H9 (cell line): ENCODE measurements at regions not wholly inside any gene's neighbourhood (a gene's known extent, or its start where the extent isn't known, plus 50 kb on each side); places are given as distances from the start of the nearest gene placed in this dataset.

Experiments
- DNase-seq: peaks from one replicate; pipeline ENCODE4 v3.0.0-alpha.2; 2017
- H2AFZ ChIP-seq: one replicate; pipeline ENCODE4 v1.6.1; 2013; ENCODE audit warnings: mild to moderate bottlenecking, low read length, control low read depth, moderate library complexity
- H2AK5ac ChIP-seq: 2 replicates; pipeline ENCODE4 v1.6.1; 2013; ENCODE audit warnings: low read length, control low read depth, mixed read lengths; ENCODE audit not compliant: insufficient read length
- H2BK120ac ChIP-seq: one replicate; pipeline ENCODE4 v1.6.1; 2013; ENCODE audit warnings: low read depth, mild to moderate bottlenecking, low read length, control low read depth, inconsistent platforms; ENCODE audit not compliant: poor library complexity, severe bottlenecking
- H2BK12ac ChIP-seq: 2 replicates; pipeline ENCODE4 v1.6.1; 2013; ENCODE audit warnings: low read length, control low read depth, mixed read lengths, low read depth; ENCODE audit not compliant: insufficient read length
- H2BK15ac ChIP-seq: 2 replicates; pipeline ENCODE4 v1.6.1; 2013; ENCODE audit warnings: low read depth, low read length, control low read depth
- H2BK20ac ChIP-seq: one replicate; pipeline ENCODE4 v1.6.1; 2013; ENCODE audit warnings: low read depth, mild to moderate bottlenecking, low read length, control low read depth, inconsistent platforms; ENCODE audit not compliant: poor library complexity, severe bottlenecking
- H2BK5ac ChIP-seq: 2 replicates; pipeline ENCODE4 v1.6.1; 2013; ENCODE audit warnings: low read length, control low read depth, mixed read lengths; ENCODE audit not compliant: insufficient read length
- H3K14ac ChIP-seq: 2 replicates; pipeline ENCODE4 v1.6.1; 2013; ENCODE audit warnings: low read length, control low read depth; ENCODE audit not compliant: insufficient read depth
- H3K18ac ChIP-seq: 2 replicates; pipeline ENCODE4 v1.6.1; 2013; ENCODE audit warnings: low read depth, mild to moderate bottlenecking, mixed read lengths, low read length, control low read depth; ENCODE audit not compliant: insufficient read length
- H3K23ac ChIP-seq: 2 replicates; pipeline ENCODE4 v1.6.1; 2013; ENCODE audit warnings: low read length, control low read depth, mixed read lengths, low read depth; ENCODE audit not compliant: insufficient read length
- H3K23me2 ChIP-seq: 2 replicates; pipeline ENCODE4 v1.6.1; 2013; ENCODE audit warnings: low read depth, mild to moderate bottlenecking, mixed read lengths, low read length, control low read depth; ENCODE audit not compliant: insufficient read length, poor library complexity, severe bottlenecking
- H3K27ac ChIP-seq: 2 replicates; pipeline ENCODE4 v1.5.1; 2013; ENCODE audit warnings: low read length, control low read depth, mixed read lengths, low read depth; ENCODE audit not compliant: insufficient read length
- H3K27me3 ChIP-seq: 2 replicates; pipeline ENCODE4 v1.6.1; 2013; ENCODE audit warnings: low read length, control low read depth, inconsistent platforms; ENCODE audit not compliant: insufficient read depth
- H3K4ac ChIP-seq: 2 replicates; pipeline ENCODE4 v1.6.1; 2013; ENCODE audit warnings: low read depth, mild to moderate bottlenecking, control low read depth, inconsistent platforms, low read length, moderate library complexity
- H3K4me1 ChIP-seq: 2 replicates; pipeline ENCODE4 v1.6.1; 2013; ENCODE audit warnings: low read length, control low read depth, inconsistent platforms; ENCODE audit not compliant: insufficient read depth
- H3K4me2 ChIP-seq: 2 replicates; pipeline ENCODE4 v1.6.1; 2013; ENCODE audit warnings: low read length, control low read depth, mixed read lengths; ENCODE audit not compliant: insufficient read length, insufficient read depth
- H3K56ac ChIP-seq: 2 replicates; pipeline ENCODE4 v1.6.1; 2013; ENCODE audit warnings: low read depth, mild to moderate bottlenecking, mixed read lengths, low read length, control low read depth; ENCODE audit not compliant: insufficient read length
- H3K79me1 ChIP-seq: 2 replicates; pipeline ENCODE4 v1.6.1; 2013; ENCODE audit warnings: low read depth, mild to moderate bottlenecking, moderate library complexity, low read length, control low read depth, inconsistent platforms; ENCODE audit not compliant: insufficient read depth, poor library complexity, severe bottlenecking
- H3K79me2 ChIP-seq: 2 replicates; pipeline ENCODE4 v1.6.1; 2013; ENCODE audit warnings: low read length, control low read depth, inconsistent platforms; ENCODE audit not compliant: insufficient read depth
- H3K9ac ChIP-seq: 2 replicates; pipeline ENCODE4 v1.6.1; 2013; ENCODE audit warnings: low read length, control low read depth, mixed read lengths; ENCODE audit not compliant: insufficient read length; ENCODE audit errors: extremely low read depth
- H3K9me3 ChIP-seq: one replicate; pipeline ENCODE4 v1.6.1; 2013; ENCODE audit warnings: low read depth, low read length, inconsistent platforms; ENCODE audit not compliant: control insufficient read depth
- H3T11ph ChIP-seq: one replicate; pipeline ENCODE4 v1.6.1; 2013; ENCODE audit warnings: mild to moderate bottlenecking, low read length, control low read depth, inconsistent platforms
- H4K20me1 ChIP-seq: one replicate; pipeline ENCODE4 v1.6.1; 2013; ENCODE audit not compliant: control insufficient read depth, insufficient read length, insufficient read depth
- H4K5ac ChIP-seq: 2 replicates; pipeline ENCODE4 v1.6.1; 2013; ENCODE audit warnings: low read depth, mild to moderate bottlenecking, mixed read lengths, low read length, control low read depth; ENCODE audit not compliant: insufficient read length
- H4K8ac ChIP-seq: replicated peaks from 2 replicates; pipeline ENCODE4 v1.6.1; 2013; ENCODE audit warnings: low read length, control low read depth, mixed read lengths, low read depth; ENCODE audit not compliant: insufficient read length
- H4K91ac ChIP-seq: 2 replicates; pipeline ENCODE4 v1.6.1; 2013; ENCODE audit warnings: low read depth, mild to moderate bottlenecking, moderate library complexity, mixed read lengths, low read length, control low read depth; ENCODE audit not compliant: insufficient read length
- H3K27ac Mint-ChIP-seq, 3 experiments: 2 replicates in 2 of 3; 3 replicates in 1 of 3; pipeline ENCODE4 v1.8.0; 2020 to 2021; ENCODE audit warnings: mixed read lengths in 3 of 3, mild to moderate bottlenecking in 1 of 3, moderate library complexity in 1 of 3
- H3K27me3 Mint-ChIP-seq: 2 replicates; pipeline ENCODE4 v1.8.0; 2021; ENCODE audit warnings: low read depth, mild to moderate bottlenecking, moderate library complexity, mixed read lengths
- H3K36me3 Mint-ChIP-seq, 3 experiments: 2 replicates in 2 of 3; 3 replicates in 1 of 3; pipeline ENCODE4 v1.8.0; 2020 to 2021; ENCODE audit warnings: low read depth in 3 of 3, mixed read lengths in 3 of 3; ENCODE audit not compliant: insufficient read depth in 1 of 3
- H3K4me1 Mint-ChIP-seq, 2 experiments: 2 replicates each; pipeline ENCODE4 v1.8.0; 2020; ENCODE audit warnings: mixed read lengths in 2 of 2
- H3K4me3 Mint-ChIP-seq, 2 experiments: 2 replicates in 1 of 2; 3 replicates in 1 of 2; pipeline ENCODE4 v1.8.0; 2020 to 2021; ENCODE audit warnings: mild to moderate bottlenecking in 2 of 2, mixed read lengths in 2 of 2, moderate library complexity in 1 of 2
- H3K9me3 Mint-ChIP-seq, 2 experiments: 2 replicates in 1 of 2; 3 replicates in 1 of 2; pipeline ENCODE4 v1.8.0; 2020; ENCODE audit warnings: mild to moderate bottlenecking in 2 of 2, mixed read lengths in 2 of 2, moderate library complexity in 1 of 2
- WGBS: extraction: QIAGEN DNeasy Blood & Tissue Kit; methylation state at CpG from one replicate; pipeline ENCODE4 v1.1.7; 2013; ENCODE audit warnings: missing lambda C conversion rate, low lambda C conversion rate, mixed read lengths; ENCODE audit not compliant: insufficient read length; ENCODE audit errors: extremely low coverage; 5-methylcytosine and 5-hydroxymethylcytosine counted together
- TF ChIP-seq, protein P1 (sequence below): fragments of 200-600 bp; sonication (generic); conservative IDR thresholded peaks from 3 replicates; pipeline ENCODE4 v1.8.0; 2021; ENCODE audit warnings: antibody characterized with exemption, mild to moderate bottlenecking

DNA sequence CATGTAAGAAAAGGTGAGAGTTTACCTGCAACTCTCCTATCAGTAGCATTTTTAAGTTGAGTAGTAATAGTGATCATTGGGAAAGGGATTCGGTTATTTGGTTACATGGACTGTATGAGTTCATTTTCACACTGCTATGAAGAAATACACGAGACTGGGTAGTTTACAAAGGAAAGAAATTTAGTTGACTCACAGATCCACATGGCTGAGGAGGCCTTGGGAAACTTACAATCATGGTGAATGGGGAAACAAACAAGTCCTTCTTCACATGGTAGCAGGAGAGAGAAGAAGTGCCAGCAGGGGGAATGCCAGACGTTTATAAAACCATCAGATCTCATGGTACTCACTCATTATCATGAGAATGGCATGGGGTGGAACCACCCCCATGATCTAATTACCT is 59.3 kb upstream of the FBXO28 start:
- Histone ChIP-seq H3K4me2 (no peak overlapping the region), H2AK5ac (no peak overlapping the region), H3K9me3 (no peaks in the 10 kb centered on the region), H3K56ac (no peak overlapping the region), H4K8ac (no peak overlapping the region), H4K20me1 (no peaks in the 10 kb centered on the region), H3K9ac (no peak overlapping the region), H4K91ac (no peak overlapping the region), H2BK12ac (no peak overlapping the region), H3K27ac (no peak overlapping the region), H3K27me3 (no peaks in the 10 kb centered on the region), H2BK15ac (no peak overlapping the region), H3K4ac (no peak overlapping the region), H3K79me2 (no peaks in the 10 kb centered on the region), H4K5ac (no peak overlapping the region), H2AFZ (no peak overlapping the region), H2BK120ac (no peak overlapping the region), H2BK20ac (no peak overlapping the region), H3T11ph (no peak overlapping the region), H3K23me2 (no peaks in the 10 kb centered on the region), H3K18ac (no peak overlapping the region), H3K79me1 (no peaks in the 10 kb centered on the region), H3K4me1 (peaks cover 3% of the 10 kb centered on the region; the same call in 1 of the 2 replicates), H2BK5ac (no peak overlapping the region), H3K14ac (no peak overlapping the region), H3K23ac (no peak overlapping the region)
- Mint-ChIP-seq H3K27ac (no peak overlapping the region), H3K4me1 (peaks cover 20 to 23% of the 10 kb centered on the region in 2 experiments), H3K36me3 (peaks cover 0 to 6% (median 4%) of the 10 kb centered on the region in 3 experiments; a peak in 5 of 7 replicates), H3K9me3 (peaks cover 3 to 9% of the 10 kb centered on the region in 2 experiments), H3K4me3 (no peak overlapping the region), H3K27me3 (peaks cover 4% of the 10 kb centered on the region; the same call in 1 of the 2 replicates)
- TF ChIP-seq, protein P1, sequence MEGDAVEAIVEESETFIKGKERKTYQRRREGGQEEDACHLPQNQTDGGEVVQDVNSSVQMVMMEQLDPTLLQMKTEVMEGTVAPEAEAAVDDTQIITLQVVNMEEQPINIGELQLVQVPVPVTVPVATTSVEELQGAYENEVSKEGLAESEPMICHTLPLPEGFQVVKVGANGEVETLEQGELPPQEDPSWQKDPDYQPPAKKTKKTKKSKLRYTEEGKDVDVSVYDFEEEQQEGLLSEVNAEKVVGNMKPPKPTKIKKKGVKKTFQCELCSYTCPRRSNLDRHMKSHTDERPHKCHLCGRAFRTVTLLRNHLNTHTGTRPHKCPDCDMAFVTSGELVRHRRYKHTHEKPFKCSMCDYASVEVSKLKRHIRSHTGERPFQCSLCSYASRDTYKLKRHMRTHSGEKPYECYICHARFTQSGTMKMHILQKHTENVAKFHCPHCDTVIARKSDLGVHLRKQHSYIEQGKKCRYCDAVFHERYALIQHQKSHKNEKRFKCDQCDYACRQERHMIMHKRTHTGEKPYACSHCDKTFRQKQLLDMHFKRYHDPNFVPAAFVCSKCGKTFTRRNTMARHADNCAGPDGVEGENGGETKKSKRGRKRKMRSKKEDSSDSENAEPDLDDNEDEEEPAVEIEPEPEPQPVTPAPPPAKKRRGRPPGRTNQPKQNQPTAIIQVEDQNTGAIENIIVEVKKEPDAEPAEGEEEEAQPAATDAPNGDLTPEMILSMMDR: no peak
- no CpG with 5 or more reads among the region's 3 CpGs for WGBS
- no peak for DNase-seq
